ENCODE measurements at regions not wholly inside any gene's neighbourhood (a gene's known extent, or its start where the extent isn't known, plus 50 kb on each side); places are given as distances from the start of the nearest gene placed in this dataset.

DNA sequence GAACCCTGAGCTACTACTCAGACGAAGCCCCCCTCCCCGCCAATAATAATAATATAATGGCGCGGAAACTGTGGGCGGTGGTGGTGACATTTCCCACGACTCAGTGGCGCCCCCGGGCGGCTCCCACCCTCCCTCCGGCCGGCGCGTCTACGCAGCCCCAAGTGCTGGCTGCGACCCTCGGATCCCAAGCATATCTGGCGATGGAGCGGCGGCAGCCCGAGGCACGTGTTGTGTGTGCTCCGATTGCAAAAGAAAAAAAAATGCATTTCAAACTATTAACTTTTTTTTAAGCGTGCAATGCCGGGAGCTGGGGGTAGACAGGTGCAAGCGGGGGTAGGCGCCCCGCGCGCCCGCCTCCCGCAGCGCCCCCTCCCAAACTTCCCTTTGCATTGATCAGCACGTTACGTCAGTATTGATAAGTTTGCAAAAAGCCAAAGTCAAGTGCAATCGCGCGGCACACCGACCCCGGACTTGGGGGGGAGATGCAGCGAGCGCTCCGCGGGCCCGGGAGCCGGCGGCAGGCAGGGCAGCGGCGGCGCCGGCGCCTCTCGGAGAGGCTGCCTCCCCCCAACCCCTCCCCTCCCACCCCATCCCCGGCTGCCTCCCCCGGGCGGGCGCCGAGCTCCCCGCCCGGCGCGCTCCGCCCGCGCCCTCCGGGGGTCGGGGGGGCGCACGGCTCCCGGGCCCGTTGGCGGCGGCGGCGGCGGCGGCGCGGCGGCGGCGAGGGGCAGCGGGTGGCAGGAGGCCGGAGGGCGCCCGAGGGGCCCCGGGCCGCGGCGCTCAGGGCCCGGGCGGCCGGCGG is 113.1 kb upstream of the MYL2 start (continued):
- no peak for TF ChIP-seq CHD7 (IDR thresholded peaks at IDR 0.05; ENCODE audit: insufficient replicate concordance, low read length)
- TF ChIP-seq KDM4A (IDR thresholded peaks at IDR 0.05; ENCODE audit: low read depth, low read length, severe bottlenecking), result no peak
- TF ChIP-seq PHF8 (conservative IDR thresholded peaks at IDR 0.05; ENCODE audit: low read depth, low read length), result 0 out of 2 replicates have a peak, but pooled peaks have one; percentile 32
- no peak for TF ChIP-seq TAF7 (optimal IDR thresholded peaks at IDR 0.05; ENCODE audit: borderline replicate concordance, low read depth, low read length)
- TF ChIP-seq, protein P1, sequence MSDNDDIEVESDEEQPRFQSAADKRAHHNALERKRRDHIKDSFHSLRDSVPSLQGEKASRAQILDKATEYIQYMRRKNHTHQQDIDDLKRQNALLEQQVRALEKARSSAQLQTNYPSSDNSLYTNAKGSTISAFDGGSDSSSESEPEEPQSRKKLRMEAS (IDR thresholded peaks at IDR 0.05), result peak; percentile 70
- TF ChIP-seq RAD21 (IDR thresholded peaks at IDR 0.05 in 1 of 2, conservative IDR thresholded peaks at IDR 0.05 in 1 of 2; ENCODE audit: low read depth in 2 of 2, low read length in 2 of 2), result peak; percentile 44 to 55
